B cell (primary cell): ENCODE measurements at regions not wholly inside any gene's neighbourhood (a gene's known extent, or its start where the extent isn't known, plus 50 kb on each side); places are given as distances from the start of the nearest gene placed in this dataset.

Experiments used
- ATAC-seq: fragments of 200-7000 bp; cut with Tn5 transposase; one replicate; pipeline ENCODE4 v1.10.0; 2021; ENCODE audit warnings: low read depth, mild to moderate bottlenecking, moderate number of reproducible peaks, moderate library complexity
- CTCF ChIA-PET: fragments of 350-600 bp; sonication (Branson Sonifier 250); formaldehyde crosslinking; loops from one replicate; lab custom pipeline; 2021; ENCODE audit warnings: antibody characterized with exemption, inconsistent platforms; lab: Charles Lee
- POLR2A ChIA-PET: fragments of 350-600 bp; sonication (Branson Sonifier 250); formaldehyde crosslinking; loops from one replicate; lab custom pipeline; 2021; ENCODE audit warnings: antibody characterized with exemption; lab: Charles Lee
- DNase-seq: peaks from one replicate; pipeline ENCODE4 v3.0.0; 2013
- H2AFZ ChIP-seq: 2 replicates; pipeline ENCODE4 v1.6.1; 2012; ENCODE audit warnings: mild to moderate bottlenecking, low read depth, low read length; ENCODE audit not compliant: insufficient read depth, poor library complexity, severe bottlenecking
- H3K27ac ChIP-seq, 2 donors: 1 replicate in 1 of 2; 2 replicates in 1 of 2; pipeline ENCODE4 v1.5.1; 2012 to 2013; ENCODE audit warnings: low read length in 2 of 2, mild to moderate bottlenecking in 2 of 2, moderate library complexity in 1 of 2
- H3K27me3 ChIP-seq, 4 experiments: fragments of 200-600 bp in 1 of 4; sonication (generic) in 1 of 4; replicated peaks in 1 of 4; 1 replicate in 2 of 4; 2 replicates in 2 of 4; pipeline versions ENCODE4 v1.6.1 to v1.7.0; 2013 to 2016; ENCODE audit warnings: low read length in 3 of 4, mild to moderate bottlenecking in 2 of 4, mixed read lengths in 1 of 4, moderate library complexity in 1 of 4; ENCODE audit not compliant: insufficient read depth in 4 of 4, control insufficient read depth in 3 of 4; ENCODE audit errors: control extremely low read depth in 1 of 4
- H3K36me3 ChIP-seq, 2 experiments: replicated peaks in 1 of 2; 1 replicate in 1 of 2; 2 replicates in 1 of 2; pipeline versions ENCODE4 v1.6.1 to v1.7.1; 2013; ENCODE audit warnings: low read length in 1 of 2; ENCODE audit not compliant: insufficient read depth in 2 of 2, control insufficient read depth in 1 of 2; ENCODE audit errors: control extremely low read depth in 1 of 2, extremely low read depth in 1 of 2
- H3K4me1 ChIP-seq, 2 donors: fragments of 200-600 bp in 1 of 2; sonication (generic) in 1 of 2; 1 replicate in 1 of 2; 2 replicates in 1 of 2; pipeline versions ENCODE4 v1.5.1 to v1.6.1; 2013 to 2017; ENCODE audit warnings: low read length in 2 of 2; ENCODE audit not compliant: control insufficient read depth in 2 of 2, insufficient read depth in 2 of 2
- H3K4me2 ChIP-seq: replicated peaks from 2 replicates; pipeline ENCODE3; 2012; ENCODE audit warnings: mild to moderate bottlenecking, low read depth, low read length; ENCODE audit not compliant: poor library complexity, severe bottlenecking
- H3K4me3 ChIP-seq, 5 experiments: fragments of 200-600 bp in 1 of 5; sonication (generic) in 1 of 5; 1 replicate in 3 of 5; 2 replicates in 2 of 5; pipeline versions ENCODE4 v1.5.1 to v1.7.0; 2011 to 2016; ENCODE audit warnings: low read length in 4 of 5, mild to moderate bottlenecking in 4 of 5, low read depth in 2 of 5, control low read depth in 1 of 5, moderate library complexity in 1 of 5; ENCODE audit not compliant: insufficient read depth in 1 of 5; ENCODE audit errors: control extremely low read depth in 1 of 5, extremely low read depth in 1 of 5
- H3K79me2 ChIP-seq: fragments of 200-600 bp; sonication (generic); one replicate; pipeline ENCODE4 v1.6.0; 2016; ENCODE audit warnings: low read length; ENCODE audit not compliant: control insufficient read depth, insufficient read depth
- H3K9ac ChIP-seq: fragments of 200-600 bp; sonication (generic); 2 replicates; pipeline ENCODE4 v1.6.1; 2017; ENCODE audit warnings: mild to moderate bottlenecking, low read length, moderate library complexity
- H3K9me3 ChIP-seq, 3 donors: one replicate each; pipeline versions ENCODE4 v1.6.1 to v1.7.1; 2013; ENCODE audit warnings: low read length in 2 of 3; ENCODE audit not compliant: control insufficient read depth in 2 of 3, insufficient read depth in 1 of 3; ENCODE audit errors: control extremely low read depth in 1 of 3
- H4K20me1 ChIP-seq: 2 replicates; pipeline ENCODE4 v1.6.0; 2012; ENCODE audit warnings: mild to moderate bottlenecking, low read length; ENCODE audit not compliant: insufficient read depth, control insufficient read depth, poor library complexity, severe bottlenecking
- H3K27ac Mint-ChIP-seq: one replicate; pipeline ENCODE4 v1.8.0; 2021; ENCODE audit warnings: mixed read lengths
- H3K27me3 Mint-ChIP-seq: one replicate; pipeline ENCODE4 v1.8.0; 2021; ENCODE audit warnings: mixed read lengths
- H3K4me1 Mint-ChIP-seq: one replicate; pipeline ENCODE4 v1.8.0; 2021; ENCODE audit warnings: mixed read lengths
- H3K4me3 Mint-ChIP-seq: one replicate; pipeline ENCODE4 v1.8.0; 2021; ENCODE audit warnings: mixed read lengths
- H3K9me3 Mint-ChIP-seq: one replicate; pipeline ENCODE4 v1.8.0; 2022; ENCODE audit warnings: mixed read lengths; ENCODE audit not compliant: insufficient read depth
- EZH2 ChIP-seq: IDR thresholded peaks from 2 replicates; pipeline ENCODE4 v1.6.1; 2012; ENCODE audit warnings: borderline replicate concordance, low read depth, mild to moderate bottlenecking, moderate library complexity, low read length; ENCODE audit not compliant: insufficient read depth, poor library complexity, severe bottlenecking
- WGBS: methylation state at CpG from one replicate; pipeline ENCODE4 v1.1.5; 2013; ENCODE audit warnings: missing lambda C conversion rate; ENCODE audit not compliant: insufficient coverage; 5-methylcytosine and 5-hydroxymethylcytosine counted together
- intact Hi-C: fragments of 100-400 bp; cut with micrococcal nuclease; formaldehyde crosslinking; loops from one replicate; pipeline ENCODE4 v1.10.0; 2022
- TF ChIP-seq, protein P1 (sequence below): fragments of 200-600 bp; IDR thresholded peaks from one replicate; pipeline ENCODE4 v1.8.0; 2022; ENCODE audit warnings: antibody characterized with exemption, mild to moderate bottlenecking

DNA sequence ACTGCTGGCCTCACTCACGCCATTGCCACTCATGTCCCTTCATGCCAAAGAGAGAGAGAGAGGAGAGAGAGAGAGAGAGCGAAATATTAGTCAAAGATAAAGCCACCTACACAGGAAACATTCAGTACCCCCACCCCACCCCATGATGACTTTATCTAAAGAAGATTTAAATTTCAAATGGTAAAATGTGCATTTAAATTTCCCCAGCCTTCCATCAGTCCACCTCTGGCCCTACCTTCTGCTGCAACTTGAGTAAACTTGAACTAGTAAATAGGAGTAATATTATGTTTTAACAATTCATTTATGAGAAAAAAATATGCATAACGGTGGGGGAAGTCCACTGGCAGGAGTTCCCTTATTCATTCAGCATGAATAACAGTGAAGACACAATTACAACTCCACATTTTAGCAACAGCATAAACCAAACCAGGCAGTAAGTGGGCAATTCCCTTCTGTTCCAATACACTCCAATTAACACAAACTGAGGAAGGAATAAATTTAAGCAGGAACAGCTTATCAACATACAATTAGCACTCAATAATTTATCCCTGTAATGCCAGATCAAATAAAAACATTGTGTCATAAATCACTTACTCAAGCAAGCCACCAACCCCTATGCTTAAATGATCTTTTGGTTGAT is 264.2 kb downstream of the LNPK start:
- Histone ChIP-seq H3K36me3 (no peaks in the 10 kb centered on the region), H3K4me1 (no peaks in the 10 kb centered on the region), H4K20me1 (no peaks in the 10 kb centered on the region), H3K27me3 (no peaks in the 10 kb centered on the region), H3K79me2 (no peaks in the 10 kb centered on the region), H3K27ac (no peak overlapping the region), H3K4me3 (no peak overlapping the region), H3K4me2 (no peak overlapping the region), H3K9ac (no peak overlapping the region), H2AFZ (no peak overlapping the region), H3K9me3 (no peaks in the 10 kb centered on the region)
- ChIA-PET CTCF (no interaction called here), POLR2A (no interaction called here)
- Mint-ChIP-seq H3K27me3 (no peaks in the 10 kb centered on the region), H3K27ac (no peak overlapping the region), H3K4me1 (no peaks in the 10 kb centered on the region), H3K4me3 (no peak overlapping the region), H3K9me3 (no peaks in the 10 kb centered on the region)
- no CpG with 5 or more reads among the region's 3 CpGs for WGBS
- intact Hi-C loops: no loop called here
- DNase-seq: no peak
- ATAC-seq: no peak
- TF ChIP-seq, protein P1, sequence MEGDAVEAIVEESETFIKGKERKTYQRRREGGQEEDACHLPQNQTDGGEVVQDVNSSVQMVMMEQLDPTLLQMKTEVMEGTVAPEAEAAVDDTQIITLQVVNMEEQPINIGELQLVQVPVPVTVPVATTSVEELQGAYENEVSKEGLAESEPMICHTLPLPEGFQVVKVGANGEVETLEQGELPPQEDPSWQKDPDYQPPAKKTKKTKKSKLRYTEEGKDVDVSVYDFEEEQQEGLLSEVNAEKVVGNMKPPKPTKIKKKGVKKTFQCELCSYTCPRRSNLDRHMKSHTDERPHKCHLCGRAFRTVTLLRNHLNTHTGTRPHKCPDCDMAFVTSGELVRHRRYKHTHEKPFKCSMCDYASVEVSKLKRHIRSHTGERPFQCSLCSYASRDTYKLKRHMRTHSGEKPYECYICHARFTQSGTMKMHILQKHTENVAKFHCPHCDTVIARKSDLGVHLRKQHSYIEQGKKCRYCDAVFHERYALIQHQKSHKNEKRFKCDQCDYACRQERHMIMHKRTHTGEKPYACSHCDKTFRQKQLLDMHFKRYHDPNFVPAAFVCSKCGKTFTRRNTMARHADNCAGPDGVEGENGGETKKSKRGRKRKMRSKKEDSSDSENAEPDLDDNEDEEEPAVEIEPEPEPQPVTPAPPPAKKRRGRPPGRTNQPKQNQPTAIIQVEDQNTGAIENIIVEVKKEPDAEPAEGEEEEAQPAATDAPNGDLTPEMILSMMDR: no peak
- TF ChIP-seq EZH2: no peak

DNA sequence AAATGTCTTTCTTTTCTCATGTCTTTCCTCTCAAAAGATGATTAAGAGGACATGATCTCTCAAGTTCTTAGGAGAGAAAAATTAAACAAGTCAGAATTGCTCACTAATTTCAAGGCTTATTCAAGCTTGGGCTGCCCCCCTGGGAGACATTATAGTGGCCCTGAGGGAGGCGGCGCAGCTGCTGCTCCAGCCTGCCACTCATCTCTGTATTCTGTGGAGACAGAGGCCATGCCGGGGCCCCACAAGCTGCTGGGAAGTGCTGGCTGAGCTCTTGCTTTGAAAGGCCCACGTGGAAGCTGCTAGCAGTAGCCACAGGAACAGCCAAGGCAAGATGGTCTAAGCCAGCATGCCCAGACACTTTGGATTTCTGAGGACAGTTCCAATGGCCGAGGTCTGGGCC is 267.4 kb downstream of the LNPK start:
- Histone ChIP-seq H3K36me3 (no peaks in the 10 kb centered on the region), H4K20me1 (no peaks in the 10 kb centered on the region), H3K4me1 (no peaks in the 10 kb centered on the region), H3K27me3 (no peaks in the 10 kb centered on the region), H3K4me2 (no peak overlapping the region), H3K4me3 (no peak overlapping the region), H3K9me3 (no peaks in the 10 kb centered on the region), H2AFZ (no peak overlapping the region), H3K79me2 (no peaks in the 10 kb centered on the region), H3K9ac (no peak overlapping the region), H3K27ac (no peak overlapping the region)
- Mint-ChIP-seq H3K4me1 (no peaks in the 10 kb centered on the region), H3K4me3 (no peak overlapping the region), H3K9me3 (no peaks in the 10 kb centered on the region), H3K27me3 (no peaks in the 10 kb centered on the region), H3K27ac (no peak overlapping the region)
- WGBS: 67% methylated on average over 5 of the region's 5 CpGs
- ATAC-seq: no peak
- DNase-seq: no peak
- ChIA-PET POLR2A (no interaction called here), CTCF (no interaction called here)
- TF ChIP-seq EZH2: no peak
- TF ChIP-seq, protein P1: no peak
- intact Hi-C loops: no loop called here
